H4 (cell line): ENCODE measurements at regions not wholly inside any gene's neighbourhood (a gene's known extent, or its start where the extent isn't known, plus 50 kb on each side); places are given as distances from the start of the nearest gene placed in this dataset.
"Not testable (repeated sequence)": the region's sequence is repeated elsewhere in the genome, so short reads cannot be mapped to it uniquely, and the experiment has no call there.

Experiments used
- DNase-seq: peaks from one replicate; pipeline ENCODE4 v3.0.0-alpha.2; 2015; ENCODE audit warnings: low spot score

GRCh38 chr12:131455218-131455506 is 255.7 kb upstream of the SFSWAP start:
- no peak for DNase-seq

- no peak for DNase-seq
Observed at GRCh38 chr12:131455581-131456110, 255.2 kb upstream of the SFSWAP start.

GRCh38 chr12:131456301-131457027 is 254.4 kb upstream of the SFSWAP start:
- DNase-seq, result no peak

GRCh38 chr12:131457028-131457310 is 253.9 kb upstream of the SFSWAP start:
- no peak for DNase-seq

GRCh38 chr12:131457331-131458047 is 253.4 kb upstream of the SFSWAP start:
- no peak for DNase-seq

GRCh38 chr12:131458048-131458374 is 252.9 kb upstream of the SFSWAP start:
- DNase-seq, result no peak

GRCh38 chr12:131458931-131459772 is 251.7 kb upstream of the SFSWAP start:
- DNase-seq, result no peak

- no peak for DNase-seq
Observed at GRCh38 chr12:131459773-131460365, 251.0 kb upstream of the SFSWAP start.

GRCh38 chr12:131460520-131460919 is 250.4 kb upstream of the SFSWAP start:
- no peak for DNase-seq

GRCh38 chr12:131461096-131461495 is 249.8 kb upstream of the SFSWAP start:
- DNase-seq, result no peak

- no peak for DNase-seq
Observed at GRCh38 chr12:131463174-131463573, 247.7 kb upstream of the SFSWAP start.

GRCh38 chr12:131464081-131464480 is 246.8 kb upstream of the SFSWAP start:
- DNase-seq, result no peak

GRCh38 chr12:131466306-131466705 is 244.6 kb upstream of the SFSWAP start:
- DNase-seq, result no peak

GRCh38 chr12:131466932-131467331 is 244.0 kb upstream of the SFSWAP start:
- DNase-seq, result no peak

- no peak for DNase-seq
Observed at GRCh38 chr12:131468206-131468605, 242.7 kb upstream of the SFSWAP start.

- not testable (repeated sequence) for DNase-seq
Observed at GRCh38 chr12:131469945-131470344, 240.9 kb upstream of the SFSWAP start.

GRCh38 chr12:131471271-131471905 is 239.5 kb upstream of the SFSWAP start:
- no peak for DNase-seq

GRCh38 chr12:131471946-131472732 is 238.8 kb upstream of the SFSWAP start:
- no peak for DNase-seq

GRCh38 chr12:131473261-131473660 is 237.6 kb upstream of the SFSWAP start:
- no peak for DNase-seq

- DNase-seq, result no peak
Observed at GRCh38 chr12:131473741-131474709, 236.9 kb upstream of the SFSWAP start.
